ENCODE measurements at regions not wholly inside any gene's neighbourhood (a gene's known extent, or its start where the extent isn't known, plus 50 kb on each side); places are given as distances from the start of the nearest gene placed in this dataset.
A peak's percentile ranks its signal among the peaks of the same experiment; 100 is the strongest.
"Not testable (repeated sequence)": the region's sequence is repeated elsewhere in the genome, so short reads cannot be mapped to it uniquely, and the experiment has no call there.

- DNase-seq (ENCODE audit: low read depth), result no peak
Observed at GRCh38 chr9:29160763-29161353, 1587.6 kb upstream of the C9orf72 start.

GRCh38 chr9:29174136-29174535 is 1600.9 kb upstream of the C9orf72 start:
- no peak for DNase-seq (ENCODE audit: low read depth)

- DNase-seq (ENCODE audit: low read depth), result no peak
Observed at GRCh38 chr9:29176231-29176630, 1603.0 kb upstream of the C9orf72 start.

GRCh38 chr9:29176786-29177185 is 1603.5 kb upstream of the C9orf72 start:
- no peak for DNase-seq (ENCODE audit: low read depth)

GRCh38 chr9:29183971-29184370 is 1610.7 kb upstream of the C9orf72 start:
- no peak for DNase-seq (ENCODE audit: low read depth)

- DNase-seq (ENCODE audit: low read depth), result not testable (repeated sequence)
Observed at GRCh38 chr9:29188771-29189170, 1615.5 kb upstream of the C9orf72 start.

GRCh38 chr9:29189221-29189620 is 1615.9 kb upstream of the C9orf72 start:
- not testable (repeated sequence) for DNase-seq (ENCODE audit: low read depth)

GRCh38 chr9:29198861-29199260 is 1625.6 kb upstream of the C9orf72 start:
- DNase-seq (ENCODE audit: low read depth), result no peak

GRCh38 chr9:29199975-29200374 is 1626.7 kb upstream of the C9orf72 start:
- no peak for DNase-seq (ENCODE audit: low read depth)

GRCh38 chr9:29200650-29201049 is 1627.4 kb upstream of the C9orf72 start:
- no peak for DNase-seq (ENCODE audit: low read depth)

- DNase-seq (ENCODE audit: low read depth), result no peak
Observed at GRCh38 chr9:29203244-29203930, 1630.1 kb upstream of the C9orf72 start.

- no peak for DNase-seq (ENCODE audit: low read depth)
Observed at GRCh38 chr9:29208670-29209069, 1635.4 kb upstream of the C9orf72 start.

- no peak for DNase-seq (ENCODE audit: low read depth)
Observed at GRCh38 chr9:29209748-29210291, 1636.5 kb upstream of the C9orf72 start.

GRCh38 chr9:29211003-29211579 is 1637.8 kb upstream of the C9orf72 start:
- no peak for DNase-seq (ENCODE audit: low read depth)

GRCh38 chr9:29211580-29212396 is 1638.5 kb upstream of the C9orf72 start:
- peak; percentile 6 for DNase-seq (ENCODE audit: low read depth)

- DNase-seq (ENCODE audit: low read depth), result no peak
Observed at GRCh38 chr9:29212397-29213387, 1639.4 kb upstream of the C9orf72 start.

GRCh38 chr9:29213417-29214153 is 1640.3 kb upstream of the C9orf72 start, which contains the start of gene LINGO2:
Gene LINGO2, minus strand, starts transcription at chr9:29213601.
- DNase-seq (ENCODE audit: low read depth), result no peak

GRCh38 chr9:29214154-29214689 is 1640.9 kb upstream of the C9orf72 start:
- peak; percentile 4 for DNase-seq (ENCODE audit: low read depth)

GRCh38 chr9:29214690-29215253 is 1641.5 kb upstream of the C9orf72 start:
- DNase-seq (ENCODE audit: low read depth), result no peak

GRCh38 chr9:29217966-29218365 is 1644.7 kb upstream of the C9orf72 start:
- no peak for DNase-seq (ENCODE audit: low read depth)
